Activated CD8-positive, alpha-beta memory T cell treated with anti-CD3 and anti-CD28 coated beads for 36 hours (primary cell): ENCODE measurements at regions not wholly inside any gene's neighbourhood (a gene's known extent, or its start where the extent isn't known, plus 50 kb on each side); places are given as distances from the start of the nearest gene placed in this dataset.
"Not testable (repeated sequence)": the region's sequence is repeated elsewhere in the genome, so short reads cannot be mapped to it uniquely, and the experiment has no call there.

Experiments used
- CTCF ChIA-PET: fragments of 350-600 bp; sonication (Branson Sonifier 250); formaldehyde crosslinking; loops from one replicate; lab custom pipeline; 2021; ENCODE audit warnings: antibody characterized with exemption; lab: Charles Lee
- POLR2A ChIA-PET: fragments of 350-600 bp; sonication (Branson Sonifier 250); formaldehyde crosslinking; loops from one replicate; lab custom pipeline; 2021; ENCODE audit warnings: antibody characterized with exemption; lab: Charles Lee

GRCh38 chr14:34168656-34169055, 217.8 kb upstream of the EGLN3 start:
- ChIA-PET CTCF (no interaction called here), POLR2A (no interaction called here)

- CTCF ChIA-PET: no interaction called here
- POLR2A ChIA-PET: no interaction called here
Observed at GRCh38 chr14:34165847-34166350, 215.0 kb upstream of the EGLN3 start.

GRCh38 chr14:34164162-34164864, 213.4 kb upstream of the EGLN3 start:
- POLR2A ChIA-PET: no interaction called here
- CTCF ChIA-PET: no interaction called here

GRCh38 chr14:34161351-34162082, 210.6 kb upstream of the EGLN3 start:
- ChIA-PET CTCF (no interaction called here), POLR2A (no interaction called here)

GRCh38 chr14:34160619-34161018, 209.7 kb upstream of the EGLN3 start:
- POLR2A ChIA-PET: no interaction called here
- CTCF ChIA-PET: no interaction called here

- ChIA-PET POLR2A (no interaction called here), CTCF (no interaction called here)
Observed at GRCh38 chr14:34157651-34158050, 206.8 kb upstream of the EGLN3 start.

- ChIA-PET CTCF (no interaction called here), POLR2A (no interaction called here)
Observed at GRCh38 chr14:34147461-34147860, 196.6 kb upstream of the EGLN3 start.

GRCh38 chr14:34140127-34140526, 189.3 kb upstream of the EGLN3 start:
- CTCF ChIA-PET, POLR2A ChIA-PET: not testable (repeated sequence)

- CTCF ChIA-PET, POLR2A ChIA-PET: not testable (repeated sequence)
Observed at GRCh38 chr14:34139160-34140121, 188.6 kb upstream of the EGLN3 start.

GRCh38 chr14:34138175-34138574, 187.3 kb upstream of the EGLN3 start:
- ChIA-PET CTCF (no interaction called here), POLR2A (no interaction called here)

- ChIA-PET CTCF (no interaction called here), POLR2A (no interaction called here)
Observed at GRCh38 chr14:34137001-34137745, 186.3 kb upstream of the EGLN3 start.

- ChIA-PET POLR2A (no interaction called here), CTCF (no interaction called here)
Observed at GRCh38 chr14:34135492-34135891, 184.6 kb upstream of the EGLN3 start.

- CTCF ChIA-PET: no interaction called here
- POLR2A ChIA-PET: no interaction called here
Observed at GRCh38 chr14:34134484-34134883, 183.6 kb upstream of the EGLN3 start.

GRCh38 chr14:34129927-34130552, 179.2 kb upstream of the EGLN3 start:
- CTCF ChIA-PET: no interaction called here
- POLR2A ChIA-PET: no interaction called here

- ChIA-PET POLR2A (interaction anchor here (0.6 kb wide), 1 partner anchor 282 kb away, joined by 6 read pairs; no protein-coding TSS in a partner anchor), CTCF (no interaction called here)
Observed at GRCh38 chr14:34128665-34129064, 177.8 kb upstream of the EGLN3 start.

GRCh38 chr14:34126586-34126985, 175.7 kb upstream of the EGLN3 start:
- POLR2A ChIA-PET: no interaction called here
- CTCF ChIA-PET: no interaction called here

GRCh38 chr14:34124585-34124984, 173.7 kb upstream of the EGLN3 start:
- POLR2A ChIA-PET: no interaction called here
- CTCF ChIA-PET: no interaction called here

GRCh38 chr14:34122650-34123049, 171.8 kb upstream of the EGLN3 start:
- POLR2A ChIA-PET: no interaction called here

GRCh38 chr14:34122081-34122480, 171.2 kb upstream of the EGLN3 start:
- POLR2A ChIA-PET: no interaction called here
- CTCF ChIA-PET: no interaction called here

More at GRCh38 chr14:34122650-34123049, 171.8 kb upstream of the EGLN3 start:
- CTCF ChIA-PET: no interaction called here
